ENCODE measurements at regions not wholly inside any gene's neighbourhood (a gene's known extent, or its start where the extent isn't known, plus 50 kb on each side); places are given as distances from the start of the nearest gene placed in this dataset.

GRCh38 chr5:153879596-153879995 is 159.1 kb downstream of the FAM114A2 start:
- DNase-seq: no peak

- DNase-seq: no peak
Measured at GRCh38 chr5:153866176-153866575, 172.5 kb downstream of the FAM114A2 start.

GRCh38 chr5:153865016-153865415 is 173.7 kb downstream of the FAM114A2 start:
- DNase-seq: no peak

- DNase-seq: no peak
Measured at GRCh38 chr5:153863951-153864350, 174.8 kb downstream of the FAM114A2 start.

Measured in NCI-H748 treated with DMSO at 0.1 percent for 48 hours (cell line).